SK-N-SH treated with all-trans-retinoic acid at 6 μM for 48 hours (cell line): ENCODE measurements at regions not wholly inside any gene's neighbourhood (a gene's known extent, or its start where the extent isn't known, plus 50 kb on each side); places are given as distances from the start of the nearest gene placed in this dataset.

Experiments
- ATAC-seq: fragments of 200-7000 bp; cut with Tn5 transposase; 3 replicates; pipeline ENCODE4 v1.9.1; 2020; ENCODE audit warnings: mild to moderate bottlenecking, moderate library complexity
- ARNTL ChIP-seq: fragments of 450-650 bp; formaldehyde crosslinking; IDR thresholded peaks from 2 replicates; pipeline ENCODE4 v1.5.0; 2020; ENCODE audit warnings: low read depth, mild to moderate bottlenecking, moderate library complexity, borderline replicate concordance
- BACH2 ChIP-seq: fragments of 250-450 bp; sonication (Bioruptor Pico); IDR thresholded peaks from 2 replicates; pipeline ENCODE4 v1.9.0; 2021; ENCODE audit warnings: mild to moderate bottlenecking, borderline replicate concordance
- CREB5 ChIP-seq: fragments of 250-450 bp; sonication (Bioruptor Pico); IDR thresholded peaks from 2 replicates; pipeline ENCODE4 v1.5.1; 2020; ENCODE audit warnings: low read depth, mild to moderate bottlenecking, moderate library complexity
- CSDC2 ChIP-seq: fragments of 250-450 bp; sonication (Bioruptor Pico); IDR thresholded peaks from 2 replicates; pipeline ENCODE4 v1.5.0; 2020; ENCODE audit warnings: mild to moderate bottlenecking, moderate library complexity
- CSRNP3 ChIP-seq: fragments of 250-450 bp; sonication (Bioruptor Pico); IDR thresholded peaks from 2 replicates; pipeline ENCODE4 v1.5.1; 2021; ENCODE audit warnings: mild to moderate bottlenecking, moderate library complexity
- ESRRG ChIP-seq: fragments of 250-450 bp; sonication (Bioruptor Pico); IDR thresholded peaks from 2 replicates; pipeline ENCODE4 v1.6.1; 2021; ENCODE audit warnings: mild to moderate bottlenecking
- GLIS3 ChIP-seq: fragments of 250-450 bp; sonication (Bioruptor Pico); IDR thresholded peaks from 2 replicates; pipeline ENCODE4 v1.5.0; 2020; ENCODE audit warnings: mild to moderate bottlenecking, moderate library complexity
- OSR1 ChIP-seq: fragments of 250-450 bp; sonication (Bioruptor Pico); IDR thresholded peaks from 2 replicates; pipeline ENCODE4 v1.8.0; 2022; ENCODE audit warnings: moderate library complexity, mild to moderate bottlenecking, inconsistent platforms
- PATZ1 ChIP-seq: fragments of 250-450 bp; sonication (Bioruptor Pico); IDR thresholded peaks from 2 replicates; pipeline ENCODE4 v1.8.0; 2020; ENCODE audit warnings: mild to moderate bottlenecking, moderate library complexity, borderline replicate concordance
- POU6F1 ChIP-seq: fragments of 250-450 bp; sonication (Bioruptor Pico); IDR thresholded peaks from 2 replicates; pipeline ENCODE4 v1.8.0; 2021; ENCODE audit warnings: low read depth, mild to moderate bottlenecking, moderate library complexity, borderline replicate concordance
- PPARA ChIP-seq: fragments of 250-450 bp; sonication (Bioruptor Pico); IDR thresholded peaks from 2 replicates; pipeline ENCODE4 v1.5.0; 2020; ENCODE audit warnings: mild to moderate bottlenecking, borderline replicate concordance
- SNAI2 ChIP-seq: fragments of 250-450 bp; sonication (Bioruptor Pico); IDR thresholded peaks from 2 replicates; pipeline ENCODE4 v1.5.0; 2020; ENCODE audit warnings: mild to moderate bottlenecking, moderate library complexity
- TCF4 ChIP-seq: fragments of 250-450 bp; sonication (Bioruptor Pico); IDR thresholded peaks from 2 replicates; pipeline ENCODE4 v1.8.0; 2021; ENCODE audit warnings: mild to moderate bottlenecking, moderate library complexity, borderline replicate concordance
- TOX ChIP-seq: fragments of 250-450 bp; sonication (Bioruptor Pico); IDR thresholded peaks from 2 replicates; pipeline ENCODE4 v1.8.0; 2021; ENCODE audit warnings: mild to moderate bottlenecking, moderate library complexity, borderline replicate concordance
- ZC3H10 ChIP-seq: fragments of 250-450 bp; sonication (Bioruptor Pico); IDR thresholded peaks from 2 replicates; pipeline ENCODE4 v1.5.1; 2021; ENCODE audit warnings: mild to moderate bottlenecking, moderate library complexity
- ZFP3 ChIP-seq: fragments of 250-450 bp; sonication (Bioruptor Pico); IDR thresholded peaks from 2 replicates; pipeline ENCODE4 v1.5.0; 2020; ENCODE audit warnings: mild to moderate bottlenecking, moderate library complexity
- ZFP30 ChIP-seq: fragments of 450-650 bp; formaldehyde crosslinking; IDR thresholded peaks from 2 replicates; pipeline ENCODE4 v1.5.0; 2022; ENCODE audit warnings: mild to moderate bottlenecking, moderate library complexity
- ZNF565 ChIP-seq: fragments of 450-650 bp; formaldehyde crosslinking; conservative IDR thresholded peaks from 2 replicates; pipeline ENCODE4 v1.5.0; 2020; ENCODE audit warnings: low read depth, mild to moderate bottlenecking, moderate library complexity
- ZNF70 ChIP-seq: fragments of 450-650 bp; formaldehyde crosslinking; IDR thresholded peaks from 2 replicates; pipeline ENCODE4 v1.5.0; 2020; ENCODE audit warnings: mild to moderate bottlenecking, moderate library complexity
- ZNF8 ChIP-seq: fragments of 450-650 bp; formaldehyde crosslinking; IDR thresholded peaks from 2 replicates; pipeline ENCODE4 v1.5.0; 2020; ENCODE audit warnings: mild to moderate bottlenecking, moderate library complexity

GRCh38 chr13:76293346-76293745 is 592.9 kb downstream of the KCTD12 start (continued):
- no peak for TF ChIP-seq TOX

GRCh38 chr13:76292726-76293125 is 593.5 kb downstream of the KCTD12 start:
- TF ChIP-seq TCF4 (CRISPR knock-in tag) (no peak), CSDC2 (CRISPR knock-in tag) (no peak), CSRNP3 (no peak), ZFP30 (CRISPR knock-in tag) (no peak), BACH2 (no peak), ARNTL (CRISPR knock-in tag) (no peak), ZNF565 (CRISPR knock-in tag) (no peak), ZC3H10 (CRISPR knock-in tag) (no peak), ZNF8 (CRISPR knock-in tag) (no peak), TOX (no peak)
- ATAC-seq = no peak

GRCh38 chr13:76292031-76292430 is 594.2 kb downstream of the KCTD12 start:
- no peak for TF ChIP-seq ZNF565 (CRISPR knock-in tag)
- no peak for TF ChIP-seq TOX
- no peak for TF ChIP-seq ARNTL (CRISPR knock-in tag)
- no peak for TF ChIP-seq SNAI2
- TF ChIP-seq CREB5 (CRISPR knock-in tag) = no peak
- ATAC-seq = no peak

GRCh38 chr13:76289558-76289957 is 596.6 kb downstream of the KCTD12 start:
- ATAC-seq = no peak
- no peak for TF ChIP-seq GLIS3 (CRISPR knock-in tag)
- TF ChIP-seq CSRNP3 = no peak
- no peak for TF ChIP-seq ZC3H10 (CRISPR knock-in tag)
- TF ChIP-seq CSDC2 (CRISPR knock-in tag) = no peak
- no peak for TF ChIP-seq OSR1 (CRISPR knock-in tag)
- TF ChIP-seq ZFP3 (CRISPR knock-in tag) = no peak
- no peak for TF ChIP-seq PPARA (CRISPR knock-in tag)
- no peak for TF ChIP-seq ZNF70
- no peak for TF ChIP-seq ARNTL (CRISPR knock-in tag)
- no peak for TF ChIP-seq TOX
- TF ChIP-seq TCF4 (CRISPR knock-in tag) = no peak
- TF ChIP-seq PATZ1 (CRISPR knock-in tag) = no peak
- no peak for TF ChIP-seq POU6F1 (CRISPR knock-in tag)

- no peak for ATAC-seq
- TF ChIP-seq ZNF8 (CRISPR knock-in tag) = no peak
- no peak for TF ChIP-seq CSRNP3
- no peak for TF ChIP-seq POU6F1 (CRISPR knock-in tag)
- TF ChIP-seq ESRRG = no peak
- TF ChIP-seq ZNF565 (CRISPR knock-in tag) = no peak
- TF ChIP-seq CREB5 (CRISPR knock-in tag) = no peak
Observed at GRCh38 chr13:76286178-76286577, 600.0 kb downstream of the KCTD12 start.
